ENCODE measurements at regions not wholly inside any gene's neighbourhood (a gene's known extent, or its start where the extent isn't known, plus 50 kb on each side); places are given as distances from the start of the nearest gene placed in this dataset.
"Not testable (repeated sequence)": the region's sequence is repeated elsewhere in the genome, so short reads cannot be mapped to it uniquely, and the experiment has no call there.

- H3K9me3 ChIP-seq (ENCODE audit: control insufficient read depth, insufficient read depth, low read length); H3K27me3 ChIP-seq (ENCODE audit: control insufficient read depth, insufficient read depth, low read length); H3K79me1 ChIP-seq (ENCODE audit: low read depth in 1 of 2, low read length in 2 of 2); POLR2A ChIA-PET (ENCODE audit: unreplicated experiment); CTCF ChIA-PET; in situ Hi-C loops (cut with MboI; ENCODE audit: low sequenced_read_pairs); BruUV-seq (replicated peaks); H3K4ac ChIP-seq (ENCODE audit: low read depth, low read length); DNase-seq; H3K23ac ChIP-seq (ENCODE audit: low read depth, low read length); H4K20me1 ChIP-seq (ENCODE audit: insufficient read depth, low read length); H3K4me1 ChIP-seq (ENCODE audit: control insufficient read depth, insufficient read depth, low read length); H2BK120ac ChIP-seq (ENCODE audit: low read depth, low read length); intact Hi-C loops (cut with micrococcal nuclease); H3K9me1 ChIP-seq (ENCODE audit: insufficient read depth, low read length); H3K4me2 ChIP-seq (ENCODE audit: low read depth, low read length); H3K56ac ChIP-seq (ENCODE audit: extremely low read depth, insufficient read depth, low read length); H3K18ac ChIP-seq (ENCODE audit: low read depth, low read length); H4K5ac ChIP-seq (ENCODE audit: low read depth, low read length); H2BK20ac ChIP-seq (ENCODE audit: low read depth, low read length); H3K14ac ChIP-seq (replicated peaks; ENCODE audit: low read depth, low read length); H3K9ac ChIP-seq (ENCODE audit: low read depth, low read length); dilution Hi-C loops (cut with HindIII; ENCODE audit: low sequenced_read_pairs, unreplicated experiment); H4K91ac ChIP-seq (ENCODE audit: insufficient read depth, low read depth, low read length); H2BK15ac ChIP-seq (ENCODE audit: low read depth, low read length); H3K27ac ChIP-seq (ENCODE audit: insufficient read depth, low read length); H2AFZ ChIP-seq (replicated peaks; ENCODE audit: low read length, poor library complexity); H2AK5ac ChIP-seq (ENCODE audit: low read depth, low read length); H3K36me3 ChIP-seq (ENCODE audit: control insufficient read depth, insufficient read depth, low read length); H3K4me3 ChIP-seq (ENCODE audit: insufficient read depth, low read depth, low read length); H4K8ac ChIP-seq (ENCODE audit: low read depth in 2 of 2, low read length in 2 of 2); H2BK5ac ChIP-seq (ENCODE audit: low read depth, low read length, poor library complexity, severe bottlenecking); H2AK9ac ChIP-seq (replicated peaks; ENCODE audit: low read depth, low read length, poor library complexity): not testable (repeated sequence)
- TF ChIP-seq RAD21 (IDR thresholded peaks at IDR 0.05; ENCODE audit: low read length), result 0 out of 2 replicates have a peak, but pooled peaks have one; percentile 15
- TF ChIP-seq CTCF (conservative IDR thresholded peaks at IDR 0.05; ENCODE audit: low read depth, low read length), result peak; percentile 23; the same call in 1 of the 2 replicates
- ATAC-seq (ENCODE audit: low read depth), result peak; percentile 19; the same call in 1 of the 2 replicates
- no CpG with 5 or more reads among the region's 16 CpGs for WGBS, 2 experiments (ENCODE audit: extremely low coverage in 2 of 2, insufficient read length in 1 of 2)
These were observed 5397.7 kb upstream of the TPTE start for GRCh38 chr21:5123655-5124054.

DNA sequence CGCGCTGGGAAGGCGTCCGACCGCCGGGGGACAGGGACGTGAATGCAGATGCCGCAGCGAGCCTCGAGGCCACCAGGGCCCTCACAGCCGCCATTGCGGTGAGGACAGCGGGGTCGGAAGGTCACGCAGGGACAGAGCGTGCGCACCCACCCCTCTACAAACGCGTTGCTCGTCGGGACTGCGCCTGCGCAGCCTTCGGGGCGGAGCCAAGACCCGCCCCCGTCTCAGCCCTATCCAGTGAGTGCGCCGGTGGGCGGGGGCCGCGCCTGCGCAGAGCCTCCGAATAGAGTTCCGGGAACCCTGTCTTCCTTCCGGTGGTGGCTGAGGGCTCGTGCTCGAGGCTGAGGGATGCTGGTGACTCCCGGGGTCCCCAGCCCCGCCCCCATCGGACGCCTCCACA, 5393.1 kb upstream of the TPTE start:
- H2BK120ac ChIP-seq (ENCODE audit: low read depth, low read length); H3K36me3 ChIP-seq (ENCODE audit: control insufficient read depth, insufficient read depth, low read length); intact Hi-C loops (cut with micrococcal nuclease); H4K8ac ChIP-seq (ENCODE audit: low read depth in 2 of 2, low read length in 2 of 2); H3K14ac ChIP-seq (replicated peaks; ENCODE audit: low read depth, low read length); H2BK15ac ChIP-seq (ENCODE audit: low read depth, low read length); H3K4me1 ChIP-seq (ENCODE audit: control insufficient read depth, insufficient read depth, low read length); in situ Hi-C loops (cut with MboI; ENCODE audit: low sequenced_read_pairs); POLR2A ChIA-PET (ENCODE audit: unreplicated experiment); H3K79me1 ChIP-seq (ENCODE audit: low read depth in 1 of 2, low read length in 2 of 2); H2AFZ ChIP-seq (replicated peaks; ENCODE audit: low read length, poor library complexity); BruUV-seq (replicated peaks); H2BK5ac ChIP-seq (ENCODE audit: low read depth, low read length, poor library complexity, severe bottlenecking); H3K27ac ChIP-seq (ENCODE audit: insufficient read depth, low read length); H3K4me2 ChIP-seq (ENCODE audit: low read depth, low read length); H3K23ac ChIP-seq (ENCODE audit: low read depth, low read length); H3K18ac ChIP-seq (ENCODE audit: low read depth, low read length); H4K20me1 ChIP-seq (ENCODE audit: insufficient read depth, low read length); H3K56ac ChIP-seq (ENCODE audit: extremely low read depth, insufficient read depth, low read length); H2AK9ac ChIP-seq (replicated peaks; ENCODE audit: low read depth, low read length, poor library complexity); H3K9me3 ChIP-seq (ENCODE audit: control insufficient read depth, insufficient read depth, low read length); dilution Hi-C loops (cut with HindIII; ENCODE audit: low sequenced_read_pairs, unreplicated experiment); H4K91ac ChIP-seq (ENCODE audit: insufficient read depth, low read depth, low read length); H4K5ac ChIP-seq (ENCODE audit: low read depth, low read length); H2AK5ac ChIP-seq (ENCODE audit: low read depth, low read length); H3K27me3 ChIP-seq (ENCODE audit: control insufficient read depth, insufficient read depth, low read length); H3K4ac ChIP-seq (ENCODE audit: low read depth, low read length); H2BK20ac ChIP-seq (ENCODE audit: low read depth, low read length); CTCF ChIA-PET; H3K9me1 ChIP-seq (ENCODE audit: insufficient read depth, low read length): not testable (repeated sequence)
- ATAC-seq (ENCODE audit: low read depth), result peak; percentile 97
- Histone ChIP-seq H3K4me3 (ENCODE audit: insufficient read depth, low read depth, low read length) (peak overlapping the region; percentile 53), H3K9ac (ENCODE audit: low read depth, low read length) (peak overlapping the region; percentile 58; the same call in 1 of the 2 replicates)
- DNase-seq, result peak; percentile 76
- no CpG with 5 or more reads among the region's 42 CpGs for WGBS, 2 experiments (ENCODE audit: extremely low coverage in 2 of 2, insufficient read length in 1 of 2)

Data from IMR-90 (cell line).